Superior temporal gyrus (tissue), 1 donor: ENCODE measurements at regions not wholly inside any gene's neighbourhood (a gene's known extent, or its start where the extent isn't known, plus 50 kb on each side); places are given as distances from the start of the nearest gene placed in this dataset.
"Not testable (repeated sequence)": the region's sequence is repeated elsewhere in the genome, so short reads cannot be mapped to it uniquely, and the experiment has no call there.

Source experiments
- DNase-seq: peaks from one replicate; pipeline ENCODE4 v3.0.0-alpha.2; 2016; ENCODE audit errors: extremely low spot score

DNA sequence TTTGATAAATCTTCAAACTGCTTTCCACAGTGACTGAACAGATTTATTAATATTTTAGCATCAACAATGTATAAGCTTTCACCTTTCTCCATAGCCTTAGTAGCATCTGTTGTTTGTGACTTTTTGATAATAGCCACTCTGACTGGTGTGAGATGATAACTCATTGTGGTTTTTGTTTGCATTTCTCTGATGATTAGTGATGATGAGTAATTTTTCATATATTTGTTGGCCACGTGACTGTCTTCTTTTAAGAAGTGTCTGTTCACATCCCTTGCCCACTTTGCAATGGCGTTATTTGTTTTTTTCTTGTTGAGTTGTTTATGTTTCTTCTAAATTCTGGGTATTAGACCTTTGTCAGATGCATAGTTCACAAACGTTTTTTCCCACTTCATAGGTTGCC lies 952.9 kb downstream of the TRIB2 start:
- DNase-seq, result no peak

DNA sequence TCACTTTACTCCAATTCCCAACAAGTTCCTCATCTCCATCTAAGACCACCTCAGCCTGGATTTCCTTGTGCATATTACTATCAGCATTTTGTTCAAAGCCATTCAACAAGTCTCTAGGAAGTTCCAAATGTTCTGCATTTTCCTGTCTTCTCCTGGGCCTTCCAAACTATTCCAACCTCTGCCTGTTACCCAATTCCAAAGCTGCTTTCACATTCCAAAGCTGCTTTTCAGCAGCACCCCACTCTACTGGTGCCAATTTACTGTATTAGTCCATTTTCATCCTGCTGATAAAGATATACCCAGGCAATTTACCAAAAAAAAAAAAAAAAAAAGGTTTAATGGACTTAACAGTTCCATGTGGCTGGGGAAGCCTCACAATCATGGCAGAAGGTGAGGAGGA lies 957.1 kb downstream of the TRIB2 start:
- DNase-seq, result not testable (repeated sequence)

DNA sequence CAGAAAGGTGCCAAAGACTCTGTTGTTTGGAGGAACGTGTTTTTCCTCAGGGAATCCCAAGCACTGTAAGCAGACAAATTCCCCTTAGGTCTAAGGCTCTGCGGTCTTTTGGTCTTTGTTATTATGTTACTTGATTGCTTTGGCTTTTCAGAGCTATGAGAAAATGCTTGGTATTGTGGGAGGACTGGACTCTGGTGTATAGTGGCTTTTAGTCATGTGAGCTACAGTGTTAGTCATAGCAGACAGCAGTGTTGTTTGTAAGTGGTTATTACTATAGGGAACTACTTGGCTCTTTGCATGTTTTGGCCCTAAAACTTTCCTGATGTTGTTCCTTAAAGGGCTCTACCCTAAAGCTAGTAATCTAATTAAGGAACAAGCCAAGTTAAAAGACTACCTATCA lies 956.2 kb upstream of the LRATD1 start:
- no peak for DNase-seq

DNA sequence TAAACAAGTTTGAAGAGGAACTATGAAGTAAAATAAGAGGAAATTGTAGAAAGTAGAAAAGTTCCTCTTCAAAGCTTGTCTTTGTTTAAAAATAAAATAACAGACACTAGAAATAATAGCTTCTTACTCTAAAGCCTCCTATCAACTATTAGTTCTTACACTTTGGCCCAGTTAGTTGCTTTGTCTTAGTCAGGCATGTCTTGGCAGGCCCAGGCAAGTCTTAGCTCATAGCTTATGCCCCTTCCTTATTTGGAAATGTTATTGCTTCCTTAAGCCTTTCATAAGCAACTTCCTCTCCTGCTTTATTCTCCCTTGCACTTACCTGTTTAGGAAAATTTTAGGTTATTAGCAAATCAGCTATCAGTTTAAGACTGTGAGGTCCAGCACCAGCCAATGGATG lies 950.6 kb upstream of the LRATD1 start:
- DNase-seq, result no peak

DNA sequence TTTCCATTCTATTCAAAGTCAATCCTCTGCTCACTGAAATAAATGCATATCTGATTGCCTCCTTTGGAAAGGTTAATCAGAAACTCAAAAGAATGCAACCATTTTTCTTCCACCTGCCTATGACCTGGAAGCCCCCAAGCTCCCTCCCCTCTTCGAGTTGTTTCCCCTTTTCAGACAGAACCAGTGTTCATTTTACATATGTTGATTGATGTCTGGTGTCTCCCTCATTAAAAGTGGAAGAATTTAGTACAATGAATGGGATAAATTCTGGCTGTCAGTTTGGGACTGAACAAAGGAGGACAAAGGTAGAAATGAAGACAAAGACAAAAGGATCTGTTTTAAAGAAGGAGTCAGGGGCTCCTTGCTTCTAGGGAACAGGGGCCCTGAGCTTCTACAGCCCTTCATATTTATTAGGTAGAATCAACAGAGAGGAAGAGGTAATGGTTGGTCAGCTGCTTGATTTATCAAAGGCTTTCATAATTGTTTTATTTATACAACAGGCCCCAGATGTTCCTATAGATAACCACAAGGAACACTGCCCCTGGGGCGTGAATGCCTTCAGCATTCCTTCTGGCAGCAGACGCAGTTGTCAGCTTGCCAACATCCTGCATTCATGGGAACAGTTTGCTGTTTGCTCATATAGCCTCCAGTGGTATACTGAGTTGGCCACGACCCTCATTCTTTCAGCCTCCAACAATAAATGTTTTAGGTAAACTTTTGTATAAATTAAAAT lies 949.8 kb upstream of the LRATD1 start:
- no peak for DNase-seq

DNA sequence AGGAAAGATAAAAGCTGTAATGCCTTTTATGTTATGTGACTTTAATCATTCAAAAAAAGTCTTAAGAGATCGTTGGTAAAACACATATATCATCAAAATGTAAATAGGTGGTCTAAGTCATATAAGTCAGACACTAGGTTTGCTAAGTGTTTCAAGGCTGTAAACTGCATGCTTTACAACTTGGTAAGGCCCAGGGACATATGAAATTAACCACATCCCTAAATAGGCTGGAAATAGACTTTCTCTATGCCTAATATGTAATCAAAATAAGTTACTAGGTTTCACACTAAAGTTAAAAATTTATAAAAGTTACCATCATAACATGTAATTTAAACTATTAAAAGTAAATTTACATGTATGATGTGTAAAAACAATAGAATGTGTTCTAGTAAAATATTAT lies 946.3 kb upstream of the LRATD1 start:
- DNase-seq, result no peak

DNA sequence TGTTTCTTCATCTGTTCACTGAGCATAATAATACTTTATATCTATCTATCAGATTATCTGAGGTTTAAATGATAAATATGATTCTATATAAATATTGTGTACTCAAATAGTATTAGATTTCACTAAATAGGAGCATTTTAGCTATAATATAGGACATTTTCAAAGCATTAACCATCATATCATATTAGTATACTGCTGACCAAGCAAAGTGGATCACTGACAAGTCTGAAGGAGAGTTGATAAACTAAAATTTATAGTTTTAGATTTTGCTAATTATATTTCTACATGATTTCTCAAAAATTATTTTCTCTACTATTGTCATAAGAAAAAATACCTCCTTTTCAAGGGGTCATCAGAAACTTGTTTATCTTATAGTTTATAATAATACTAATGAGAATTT lies 937.8 kb upstream of the LRATD1 start:
- no peak for DNase-seq

DNA sequence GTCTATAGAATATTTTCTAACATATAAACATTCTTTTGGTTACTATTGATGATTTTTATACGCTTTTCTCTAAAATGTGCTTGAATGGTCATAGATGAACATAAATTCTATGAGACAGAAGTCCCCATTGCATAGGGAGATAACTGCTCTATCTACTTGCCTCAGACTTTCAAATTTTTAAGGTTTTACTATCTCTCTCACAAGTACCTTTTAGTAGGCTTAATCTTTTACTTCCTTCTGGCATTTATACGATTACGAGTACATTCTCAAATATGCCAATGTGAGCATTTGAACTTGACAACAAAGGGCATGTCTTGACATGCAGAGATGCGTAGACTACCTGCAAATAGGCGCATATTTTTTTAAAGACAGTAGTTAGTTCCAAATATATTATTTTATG lies 935.9 kb upstream of the LRATD1 start:
- no peak for DNase-seq

DNA sequence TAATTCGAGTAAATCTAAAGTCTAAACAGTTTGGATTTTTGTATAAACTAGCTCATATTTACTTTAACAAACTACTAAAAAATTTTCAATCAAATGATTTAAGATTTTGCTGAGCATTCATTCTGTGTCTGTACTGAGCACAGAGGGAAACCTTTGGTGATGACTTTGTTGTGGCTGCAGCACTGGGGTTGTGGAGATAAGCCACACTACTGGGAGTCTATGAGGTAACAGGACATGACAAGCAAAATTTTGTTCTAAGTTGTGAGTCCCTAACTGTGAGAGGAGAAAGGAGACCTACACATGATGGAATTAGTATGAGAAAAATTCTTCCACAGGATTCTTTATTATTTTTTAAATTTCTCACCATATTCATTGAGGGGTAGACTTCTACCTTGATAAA lies 933.7 kb upstream of the LRATD1 start:
- DNase-seq, result no peak

DNA sequence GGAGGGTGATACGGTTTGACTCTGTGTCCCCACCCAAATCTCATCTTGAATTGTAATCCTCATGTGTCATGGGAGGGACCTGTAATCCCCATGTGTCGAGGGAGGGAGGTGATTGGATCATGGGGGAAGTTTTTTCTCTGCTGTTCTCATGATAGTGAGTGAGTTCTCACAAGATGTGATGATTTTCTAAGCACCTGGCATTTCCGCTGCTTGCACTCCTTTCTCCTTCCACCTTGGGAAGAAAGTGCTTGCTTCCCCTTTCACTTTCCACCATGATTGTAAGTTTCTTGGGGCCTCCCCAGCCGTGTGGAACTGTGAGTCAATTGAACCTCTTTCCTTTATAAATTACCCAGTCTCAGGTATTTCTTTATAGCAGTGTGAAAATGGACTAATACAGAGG lies 932.6 kb upstream of the LRATD1 start:
- DNase-seq, result not testable (repeated sequence)

DNA sequence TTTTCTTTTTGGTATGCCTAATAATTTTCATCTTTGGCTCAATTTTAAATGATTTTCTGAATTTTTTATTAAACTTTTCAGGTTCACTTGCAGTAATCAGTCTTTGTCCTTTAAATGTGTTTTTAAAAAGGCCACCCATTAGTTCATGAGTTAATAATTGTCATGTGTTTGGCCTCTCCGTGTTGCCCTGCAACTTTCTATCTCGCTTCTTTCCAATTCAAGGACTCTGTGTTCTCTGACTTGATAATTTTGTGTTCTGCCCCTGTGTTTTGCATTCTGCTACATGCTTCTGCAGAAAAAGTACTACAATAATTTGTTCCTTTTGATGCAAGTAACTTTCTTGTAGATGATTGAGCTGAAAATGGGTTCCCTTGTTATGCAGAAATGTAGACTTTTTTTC lies 921.4 kb upstream of the LRATD1 start:
- DNase-seq, result no peak

DNA sequence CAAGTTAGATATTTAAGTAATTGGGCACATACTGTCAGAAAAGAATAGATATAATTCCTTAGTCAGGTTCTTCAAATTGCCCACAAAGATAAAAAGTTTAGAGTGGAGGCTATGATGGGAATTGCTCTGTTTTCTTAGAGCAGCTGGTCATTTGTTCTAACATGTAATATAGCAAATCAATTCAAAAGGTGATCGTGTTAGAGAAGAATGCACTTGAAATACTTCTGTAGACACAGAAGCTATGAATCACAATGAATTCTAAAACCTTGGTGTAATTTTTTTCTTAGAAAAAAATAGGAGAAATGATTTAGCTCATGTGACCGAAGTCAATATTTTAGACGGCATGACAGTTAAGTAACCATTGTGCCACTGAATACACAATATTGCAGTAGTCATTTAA lies 918.1 kb upstream of the LRATD1 start:
- no peak for DNase-seq

DNA sequence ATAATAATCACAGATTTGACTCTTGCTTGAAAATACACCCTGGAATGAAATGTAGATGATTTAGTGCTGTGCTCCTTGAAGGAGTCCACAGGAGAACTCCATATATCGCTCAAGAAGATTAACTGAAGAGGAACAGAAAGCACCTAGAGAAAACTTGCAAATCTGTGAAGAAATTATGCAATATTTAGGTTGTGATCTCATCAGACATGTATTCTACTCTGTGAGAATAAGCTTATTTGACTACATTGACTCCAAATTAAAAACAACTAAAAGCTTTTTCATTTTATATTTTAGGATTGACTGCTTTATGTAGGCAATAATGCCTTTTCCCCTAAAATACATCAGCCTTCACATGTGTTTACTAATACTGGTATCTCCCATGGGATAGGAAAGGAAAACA lies 906.6 kb upstream of the LRATD1 start:
- DNase-seq, result no peak

DNA sequence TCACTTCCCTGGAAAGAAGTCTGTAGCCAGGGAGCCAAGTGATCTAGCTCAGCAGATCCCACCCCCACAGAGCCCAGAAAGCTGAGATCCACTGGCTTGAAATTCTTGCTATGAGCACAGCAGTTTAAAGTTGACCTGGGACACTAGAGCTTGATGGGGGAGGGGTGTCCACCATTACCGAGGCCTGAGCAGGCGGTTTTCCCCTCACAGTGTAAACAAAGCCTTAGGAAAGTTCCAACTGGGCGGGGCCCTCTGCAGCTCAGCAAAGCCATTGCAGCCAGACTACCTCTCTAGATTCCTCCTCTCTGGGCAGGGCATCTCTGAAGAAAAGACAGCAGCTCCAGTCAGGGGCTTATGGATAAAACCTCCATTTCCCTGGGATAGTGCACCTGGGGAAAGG lies 887.2 kb upstream of the LRATD1 start:
- DNase-seq, result no peak

DNA sequence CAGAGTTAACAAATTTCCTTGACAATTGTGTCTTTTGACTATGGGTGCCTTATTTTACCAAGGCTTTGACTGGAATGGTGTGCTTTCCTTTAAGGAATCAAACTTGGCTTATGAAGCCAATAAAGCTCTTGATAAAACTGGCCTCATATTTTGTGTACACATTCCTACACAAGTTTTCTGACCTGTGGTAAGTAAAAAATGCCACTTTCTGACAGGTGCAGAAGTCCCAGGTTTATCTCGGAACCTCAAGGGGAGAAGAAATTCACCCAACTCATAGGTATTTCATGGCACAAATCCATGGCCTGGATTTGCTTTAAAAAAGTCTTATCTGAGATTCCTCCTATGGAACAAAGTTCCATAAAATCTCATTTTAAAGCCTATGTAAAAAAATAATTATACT lies 880.6 kb upstream of the LRATD1 start:
- DNase-seq, result no peak

DNA sequence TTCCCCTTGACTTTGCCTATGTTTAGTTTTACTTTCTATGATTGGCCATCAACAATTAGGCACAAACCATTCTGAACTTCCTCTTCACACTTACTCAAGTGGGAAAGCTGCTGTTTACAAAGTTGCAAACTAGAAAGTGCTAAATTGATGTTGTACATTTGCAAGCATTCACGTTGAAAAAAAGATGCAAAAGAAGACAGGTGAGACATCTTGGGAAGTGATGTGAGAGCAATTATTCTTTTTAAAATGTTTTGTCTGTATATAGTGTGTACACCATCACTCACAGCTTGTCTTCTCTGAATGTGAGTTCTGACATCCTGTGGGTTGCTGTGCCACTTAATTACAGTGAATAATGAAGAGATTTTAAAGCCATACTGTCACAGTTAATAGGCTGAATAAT lies 874.1 kb upstream of the LRATD1 start:
- no peak for DNase-seq

DNA sequence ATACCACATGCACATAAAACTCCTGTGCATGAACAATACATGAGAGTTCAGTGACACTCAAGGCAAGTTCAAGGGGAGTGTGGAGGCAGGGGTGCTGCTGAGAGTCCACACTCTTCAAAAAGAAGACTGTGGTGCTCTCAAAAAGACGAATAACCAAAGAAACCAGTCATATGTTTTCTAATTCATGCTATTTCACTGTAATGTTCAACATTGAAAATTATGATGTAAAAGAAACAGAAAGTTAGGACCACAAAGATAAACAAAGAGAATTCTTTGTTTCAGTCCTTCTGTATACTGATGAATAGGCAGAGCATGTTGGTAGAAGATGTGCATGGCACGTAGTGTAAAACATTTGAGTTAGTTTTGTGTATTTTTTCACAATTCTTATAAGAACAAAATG lies 864.2 kb upstream of the LRATD1 start:
- no peak for DNase-seq

DNA sequence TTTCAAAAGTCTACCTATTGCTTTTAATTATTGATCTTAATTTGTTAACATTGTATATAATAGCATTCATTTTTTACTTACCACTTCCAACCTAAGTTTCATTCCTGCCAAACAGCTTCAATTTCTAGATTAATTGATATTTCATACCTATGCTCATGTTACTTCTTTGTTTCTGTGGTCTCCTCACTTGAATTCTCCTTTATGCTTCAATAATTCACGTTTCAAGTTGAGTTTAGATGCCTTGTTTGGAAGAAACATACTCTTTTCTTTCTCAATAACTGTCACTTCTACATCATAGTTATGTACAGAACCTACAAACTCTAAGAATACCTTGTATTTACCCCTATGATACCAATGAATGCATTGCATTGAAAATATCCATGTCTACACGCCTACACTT lies 862.2 kb upstream of the LRATD1 start:
- DNase-seq, result no peak

DNA sequence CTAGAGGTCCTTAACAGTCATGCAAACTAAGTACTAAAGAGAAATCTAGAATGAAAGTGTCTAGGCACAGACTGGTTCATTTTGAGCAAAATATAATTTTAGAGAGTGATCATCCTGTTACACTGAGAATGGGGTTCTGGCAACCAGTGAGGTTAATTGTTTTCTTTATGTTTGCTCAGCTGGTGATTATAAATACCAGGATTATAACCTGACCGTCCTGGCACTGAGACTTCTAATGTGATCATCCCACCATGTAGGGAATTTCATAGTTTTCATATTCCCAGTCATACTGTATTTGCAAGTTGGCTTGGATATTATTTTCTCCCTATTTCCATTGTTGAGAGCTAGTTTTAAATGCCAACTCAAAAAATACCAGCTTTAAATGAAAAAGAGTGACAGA lies 852.5 kb upstream of the LRATD1 start:
- no peak for DNase-seq

DNA sequence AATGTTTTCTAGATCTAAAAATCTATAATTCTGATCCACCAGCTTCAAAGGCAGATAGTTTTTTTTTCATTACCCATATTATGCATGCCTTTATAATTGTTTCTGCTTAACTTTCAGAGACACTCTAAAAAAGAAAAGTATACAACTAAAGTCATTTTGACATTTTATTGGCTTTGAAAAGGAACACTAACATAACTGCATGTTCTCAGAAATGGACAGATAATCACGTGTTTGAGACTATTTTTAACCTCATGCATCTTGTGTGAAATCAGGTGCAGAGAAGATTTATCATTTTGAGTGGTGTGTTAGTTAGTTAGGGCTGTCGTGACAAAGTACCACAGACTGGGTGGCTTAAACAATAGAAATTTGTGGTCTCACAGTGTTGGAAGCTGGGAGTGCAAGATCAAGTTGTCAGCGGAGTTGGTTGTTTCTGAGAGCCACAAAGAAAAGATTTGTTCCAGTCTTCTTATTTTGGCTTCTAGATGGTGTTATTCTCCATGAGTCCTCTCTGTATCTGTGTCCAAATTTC lies 841.4 kb upstream of the LRATD1 start:
- DNase-seq, result no peak

DNA sequence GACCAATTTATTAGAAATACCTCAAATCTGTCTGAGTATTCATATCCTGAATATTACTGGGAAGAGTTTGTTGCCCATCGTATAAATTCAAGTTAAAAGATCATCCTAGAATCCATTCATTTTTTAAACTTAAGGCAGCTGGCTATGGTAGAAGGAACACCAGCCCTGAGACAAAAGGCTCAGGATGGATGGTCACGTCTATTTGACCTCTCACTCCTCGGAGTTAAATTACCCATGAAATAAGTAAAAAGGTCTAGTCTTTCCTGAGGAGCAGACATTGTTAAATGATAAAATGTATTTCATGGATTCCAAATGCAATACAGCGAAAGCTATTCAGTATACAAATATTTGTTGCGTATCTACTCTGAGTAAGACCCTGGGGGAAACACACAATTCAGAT lies 826.0 kb upstream of the LRATD1 start:
- no peak for DNase-seq

DNA sequence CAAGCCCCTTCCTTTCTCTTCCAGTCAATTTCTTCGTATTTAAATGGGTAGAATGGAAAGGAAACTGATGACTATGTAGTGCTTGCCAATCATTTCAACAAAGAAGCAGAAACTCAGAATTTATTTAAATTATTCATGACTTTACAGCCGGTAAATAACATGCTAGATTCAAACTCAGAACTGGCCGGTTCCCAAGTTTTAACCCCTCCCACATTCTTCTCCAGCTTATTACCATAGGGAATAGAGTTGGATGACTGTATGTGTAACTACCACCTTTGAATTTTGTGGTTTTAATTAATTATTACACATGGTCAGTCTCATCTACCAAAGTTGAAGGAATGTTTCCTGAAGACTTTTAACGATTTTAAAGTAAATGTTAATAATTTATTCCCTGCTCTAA lies 819.3 kb upstream of the LRATD1 start:
- no peak for DNase-seq

DNA sequence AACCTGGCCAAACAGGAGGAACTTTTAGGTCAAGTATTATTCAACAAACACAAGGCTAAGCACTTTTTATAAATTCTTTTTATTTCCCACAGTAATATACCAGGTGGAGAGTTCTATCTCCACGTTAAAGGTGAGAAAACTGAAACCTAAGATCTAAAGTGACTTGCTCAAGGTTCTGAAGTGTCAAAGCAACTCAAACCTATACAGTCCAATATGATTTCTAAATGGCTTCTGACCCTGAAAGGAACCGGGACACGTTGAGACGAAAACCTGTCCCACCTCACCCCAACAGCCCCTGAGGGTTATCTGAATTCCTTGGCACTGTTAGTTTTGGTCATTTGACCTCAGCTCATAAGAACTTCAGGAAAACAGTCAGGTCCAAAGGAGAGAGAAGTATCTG lies 814.5 kb upstream of the LRATD1 start:
- no peak for DNase-seq

DNA sequence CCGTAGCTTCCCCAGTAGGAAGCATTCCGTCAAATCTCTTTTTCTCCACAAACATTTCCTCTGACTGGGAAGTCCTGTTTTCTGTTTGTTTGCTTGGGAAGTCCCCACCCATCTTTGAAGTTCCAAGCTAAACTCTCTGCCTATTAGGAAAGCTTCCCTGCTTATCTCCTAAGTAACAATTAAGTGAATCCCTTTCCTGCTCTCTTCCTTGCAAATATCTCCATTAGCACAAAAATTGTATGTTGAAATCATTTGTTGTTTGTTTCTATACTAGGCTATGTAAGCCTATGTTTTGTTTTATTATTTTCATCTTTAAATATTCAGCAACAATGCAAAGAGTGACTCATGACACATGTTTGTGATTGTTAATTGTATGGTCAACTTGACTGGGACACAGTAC lies 812.6 kb upstream of the LRATD1 start:
- DNase-seq, result no peak
